Erythroblast (primary cell): ENCODE measurements at regions not wholly inside any gene's neighbourhood (a gene's known extent, or its start where the extent isn't known, plus 50 kb on each side); places are given as distances from the start of the nearest gene placed in this dataset.

Experiments
- GATA1 ChIP-seq: IDR thresholded peaks from 2 replicates; pipeline ENCODE4 v1.6.1; 2011; ENCODE audit warnings: low read depth, mild to moderate bottlenecking, control low read depth, low read length, moderate library complexity
- POLR2A ChIP-seq: IDR thresholded peaks from 2 replicates; pipeline ENCODE4 v1.6.1; 2011; ENCODE audit warnings: mild to moderate bottlenecking, low read length

DNA sequence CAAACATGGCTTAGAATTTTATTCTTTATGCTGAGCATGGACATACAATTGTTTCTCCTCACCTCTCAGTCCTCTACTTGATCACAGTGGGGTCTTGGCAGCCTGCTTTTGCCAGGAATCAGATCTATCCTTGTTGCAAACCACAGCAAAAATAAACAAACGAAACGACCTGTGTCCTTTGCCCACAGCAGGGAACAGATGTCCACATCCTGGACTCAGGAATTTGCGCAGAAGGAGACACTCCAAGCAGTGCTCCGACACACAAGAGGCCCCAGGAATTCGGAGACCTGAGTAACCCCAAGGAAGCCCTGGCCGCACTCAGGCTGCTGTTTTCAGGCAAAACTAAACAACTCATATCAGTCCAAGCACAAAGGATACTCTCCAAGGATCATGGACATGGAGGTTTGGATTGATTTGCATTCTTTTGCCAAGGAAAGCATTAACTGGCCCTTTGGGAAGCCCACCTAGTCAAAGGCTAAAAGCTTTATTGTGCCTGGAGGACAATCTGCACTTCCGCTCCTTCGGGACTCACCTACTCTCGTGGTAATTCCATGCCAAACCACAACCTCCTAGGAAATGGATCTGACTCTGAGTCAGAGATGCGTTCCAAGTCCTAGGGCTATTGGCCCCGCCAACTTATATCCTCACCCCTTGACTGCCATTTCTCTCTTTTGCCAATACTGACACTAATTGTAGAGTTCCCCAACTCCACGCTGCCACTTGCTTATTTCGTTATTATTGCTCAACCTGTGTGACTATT, 271.1 kb upstream of the CDH11 start:
- TF ChIP-seq POLR2A (no peak), GATA1 (no peak)
